Myocyte (in vitro differentiated cells): ENCODE measurements at regions not wholly inside any gene's neighbourhood (a gene's known extent, or its start where the extent isn't known, plus 50 kb on each side); places are given as distances from the start of the nearest gene placed in this dataset.

Experiments used
- DNase-seq: peaks from one replicate; pipeline ENCODE4 v3.0.0-alpha.2; 2012; ENCODE audit warnings: low read depth

DNA sequence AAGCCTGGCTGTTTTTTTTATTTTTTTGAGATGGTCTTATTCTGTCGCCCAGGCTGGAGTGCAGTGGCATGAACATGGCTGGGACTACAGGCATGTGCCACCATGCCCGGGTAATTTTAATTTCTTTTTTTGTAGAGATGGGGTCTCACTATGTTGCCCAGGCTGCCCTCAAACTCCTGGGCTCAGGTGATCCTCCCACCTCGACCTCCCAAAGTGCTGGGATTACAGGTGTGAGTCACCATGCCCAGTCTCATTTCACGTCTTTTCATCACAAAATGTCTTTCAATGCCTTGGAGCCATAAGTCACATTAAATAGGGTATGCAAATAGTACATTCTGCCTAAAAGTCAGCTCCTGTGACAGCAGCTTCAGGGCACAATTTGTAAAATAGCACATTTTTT lies 52.8 kb downstream of the SOX2 start:
- DNase-seq = no peak

DNA sequence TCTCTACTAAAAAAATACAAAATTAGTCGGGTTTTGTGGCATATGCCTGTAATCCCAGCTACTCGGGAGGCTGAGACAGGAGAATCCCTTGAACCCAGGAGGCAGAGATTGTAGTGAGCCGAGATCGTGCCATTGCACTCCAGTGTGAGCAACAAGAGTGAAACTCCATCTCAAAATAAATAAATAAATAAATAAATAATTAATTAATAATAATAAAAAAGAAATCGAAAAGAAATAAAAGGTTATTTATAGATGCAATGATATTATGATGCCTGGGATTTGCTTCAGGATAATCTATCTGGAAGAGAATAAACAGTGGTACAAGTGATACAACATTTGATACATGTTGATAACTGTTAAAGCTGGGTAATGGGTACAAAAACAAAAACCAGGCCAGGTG lies 58.6 kb downstream of the SOX2 start:
- DNase-seq = no peak

DNA sequence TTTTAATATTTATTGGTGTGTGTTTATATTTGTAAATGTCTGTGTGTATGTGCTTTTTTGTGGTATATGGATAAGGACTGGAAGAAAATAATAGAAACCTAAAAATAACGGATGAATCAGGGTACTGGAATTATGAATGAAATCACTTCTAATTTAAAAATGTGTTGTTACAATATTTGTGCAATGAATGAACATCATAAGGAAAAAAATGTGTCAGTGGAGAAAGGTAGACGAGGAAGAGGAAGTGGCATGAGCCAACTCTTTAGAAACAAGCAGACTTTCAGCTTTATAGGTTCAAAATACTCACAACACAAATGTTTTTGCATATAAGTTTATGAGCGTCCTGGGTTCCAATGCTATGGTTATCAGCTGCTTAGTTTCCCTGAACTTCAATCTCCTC lies 59.4 kb downstream of the SOX2 start:
- DNase-seq = no peak

GRCh38 chr3:181772166-181772565 lies 60.4 kb downstream of the SOX2 start:
- no peak for DNase-seq

GRCh38 chr3:181773921-181774320 lies 62.2 kb downstream of the SOX2 start:
- no peak for DNase-seq

DNA sequence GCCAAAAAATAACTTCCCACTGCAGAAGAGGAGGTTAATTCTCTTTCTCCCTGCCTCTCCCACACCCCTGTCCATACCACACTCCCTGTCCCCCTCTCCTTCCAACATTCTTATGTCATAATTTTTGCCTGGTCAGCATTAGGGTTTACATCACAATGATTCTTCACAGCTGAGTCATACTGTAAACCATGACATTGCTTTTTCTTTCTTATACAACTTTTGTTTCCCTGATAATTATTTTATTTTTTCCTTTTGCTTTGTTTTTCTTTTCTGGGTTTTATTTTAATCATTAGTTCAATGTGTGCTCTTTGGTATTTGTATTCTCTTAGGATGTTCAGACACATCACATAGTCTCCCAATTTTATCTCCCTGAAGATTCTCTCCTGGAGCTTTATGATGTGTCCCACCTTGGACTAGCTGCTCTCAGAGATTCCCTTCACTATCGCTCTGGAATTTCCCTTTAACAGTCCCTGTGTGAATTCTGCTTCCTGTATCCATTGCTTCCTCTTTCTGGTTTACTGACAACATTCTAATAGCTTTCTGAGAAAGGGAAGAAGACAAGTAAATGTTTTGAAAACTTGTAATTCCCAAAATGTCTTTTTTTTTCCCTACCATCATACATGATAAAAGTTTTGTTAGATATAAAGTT lies 70.7 kb downstream of the SOX2 start:
- DNase-seq = no peak

- DNase-seq = no peak
Observed at GRCh38 chr3:181790561-181790960, 78.8 kb downstream of the SOX2 start.

DNA sequence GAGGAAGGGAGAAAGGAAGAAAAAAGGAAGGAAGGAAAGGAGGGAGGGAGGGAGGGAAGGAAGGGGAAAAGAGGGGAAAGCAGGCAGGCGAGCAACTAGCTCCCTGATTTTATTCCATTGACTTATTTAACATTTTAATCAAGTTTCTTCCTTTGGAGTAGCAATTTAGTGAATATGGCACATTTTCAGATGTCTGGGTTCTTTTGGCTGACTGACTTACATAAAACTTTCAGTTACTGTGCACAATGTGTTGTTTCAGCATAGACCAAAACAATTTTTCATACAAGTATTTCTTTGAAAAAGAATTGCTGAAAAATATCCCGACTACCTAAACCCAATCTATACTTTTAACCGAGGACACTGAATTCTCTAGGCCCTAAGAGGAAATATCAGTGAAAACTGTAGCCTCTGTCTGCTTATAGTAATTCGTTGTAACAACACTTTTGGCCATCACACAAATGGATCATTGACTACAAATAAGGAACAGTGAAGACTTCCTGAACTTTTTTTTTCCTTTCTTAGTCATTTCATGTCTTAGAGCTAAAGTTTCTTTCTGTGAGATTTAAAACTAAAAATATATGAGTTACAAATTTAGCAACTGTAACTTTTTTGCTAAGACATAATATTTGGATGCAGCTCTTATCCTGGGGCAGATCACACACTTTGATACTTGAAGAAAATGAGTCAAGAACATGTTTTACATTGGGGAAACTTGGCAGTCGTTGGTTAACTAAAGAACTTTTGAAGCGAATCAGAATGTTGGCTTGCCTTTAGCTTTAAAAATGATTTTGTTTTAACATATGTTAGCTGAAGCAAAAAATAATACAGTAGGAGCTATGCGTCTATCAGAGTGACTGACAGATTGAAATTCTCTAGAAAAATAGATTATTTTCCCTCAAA lies 79.6 kb downstream of the SOX2 start:
- no peak for DNase-seq

DNA sequence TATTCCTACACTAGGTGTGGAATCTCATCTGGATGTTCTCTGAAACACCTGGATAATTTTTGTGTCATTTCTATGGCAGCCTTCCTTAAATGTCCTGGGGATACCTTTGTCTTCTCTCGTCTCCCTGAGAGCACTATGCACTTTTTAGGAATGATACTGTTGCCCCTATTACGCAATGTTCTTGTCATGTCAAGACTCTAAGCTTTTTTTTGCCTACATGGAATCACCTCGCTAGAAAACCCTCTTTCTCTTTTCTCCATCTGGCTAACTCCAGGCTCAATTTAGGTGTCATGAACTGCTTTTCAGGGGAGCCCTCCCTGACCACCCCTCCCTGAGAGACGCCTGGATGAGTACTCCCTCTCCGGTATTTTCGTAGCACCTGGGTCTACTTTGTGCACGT lies 81.3 kb downstream of the SOX2 start:
- DNase-seq = no peak

DNA sequence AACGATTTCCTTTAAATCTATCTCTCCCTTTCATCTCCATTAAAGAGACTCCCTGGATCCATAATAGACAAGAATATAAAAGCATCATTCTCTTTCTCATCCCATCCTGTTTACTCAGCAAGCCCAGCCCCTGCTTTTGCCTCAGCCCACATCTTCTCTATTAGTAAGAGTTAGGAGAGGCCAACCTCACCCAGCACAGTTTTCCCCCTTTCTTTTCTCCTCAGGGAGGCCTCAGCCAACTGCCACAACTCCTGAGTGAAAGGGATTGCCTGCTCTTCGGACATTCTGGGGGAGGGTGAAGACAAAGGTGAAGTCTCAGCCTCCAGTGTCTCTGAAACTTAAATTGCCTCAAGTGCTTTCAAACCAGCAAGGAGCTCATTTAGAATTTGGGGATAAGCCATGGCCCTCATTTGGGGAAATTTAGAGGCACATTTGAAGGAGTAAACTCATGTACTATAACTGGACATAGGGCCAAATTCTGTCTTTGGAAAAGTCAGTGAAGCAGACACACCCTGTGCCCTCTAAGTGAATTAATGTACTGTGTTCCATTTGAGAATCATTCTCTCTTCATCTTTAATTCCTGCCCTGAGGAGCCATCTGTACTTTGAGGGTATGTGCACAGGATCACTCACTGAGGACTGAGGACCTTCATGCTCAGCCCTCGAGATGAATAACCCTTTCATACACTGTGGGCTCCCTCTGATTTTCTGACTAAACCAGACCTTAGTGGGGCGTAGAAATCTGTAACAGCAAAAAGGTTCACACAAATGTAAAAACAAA lies 82.5 kb downstream of the SOX2 start:
- DNase-seq = no peak

DNA sequence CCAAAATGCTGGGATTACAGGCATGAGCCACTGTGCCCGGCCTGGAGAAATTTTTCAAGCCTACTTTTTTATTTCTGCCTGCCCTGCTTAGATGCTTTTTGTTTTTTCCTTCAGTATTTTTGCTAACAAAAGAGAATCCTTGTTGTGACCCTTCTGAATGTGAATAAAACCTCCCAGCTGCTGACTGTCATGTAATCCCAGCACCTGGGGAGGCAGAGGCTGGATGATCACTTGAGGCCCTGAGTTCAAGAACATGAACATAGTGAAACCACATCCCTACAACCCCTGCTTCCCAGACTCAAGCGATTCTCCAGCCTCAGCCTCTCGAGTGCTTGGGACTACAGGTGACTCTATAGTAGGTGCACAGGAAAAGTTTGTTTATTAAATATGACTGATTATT lies 84.9 kb downstream of the SOX2 start:
- DNase-seq = no peak

DNA sequence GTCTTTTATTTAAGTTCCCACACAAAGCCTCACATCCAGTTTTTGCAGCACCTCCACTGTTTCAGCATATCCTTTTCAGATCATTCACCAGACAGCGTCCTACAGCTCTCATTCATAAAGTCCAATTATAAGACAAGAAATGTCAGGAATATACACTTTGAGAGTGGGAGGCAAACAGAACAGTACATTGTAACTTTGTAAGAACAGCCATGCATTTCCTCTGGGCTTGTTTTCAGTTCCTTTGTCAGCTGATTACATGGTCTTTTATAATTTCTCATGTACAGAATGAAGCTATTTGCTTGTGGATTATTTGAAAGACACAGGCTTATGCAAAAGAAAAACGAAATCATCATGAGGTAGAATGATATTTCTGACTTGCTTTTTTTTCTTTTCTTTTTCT lies 85.7 kb downstream of the SOX2 start:
- DNase-seq = no peak

GRCh38 chr3:181805703-181806102 lies 94.0 kb downstream of the SOX2 start:
- DNase-seq = no peak

- no peak for DNase-seq
Observed at GRCh38 chr3:181808053-181808452, 96.3 kb downstream of the SOX2 start.

DNA sequence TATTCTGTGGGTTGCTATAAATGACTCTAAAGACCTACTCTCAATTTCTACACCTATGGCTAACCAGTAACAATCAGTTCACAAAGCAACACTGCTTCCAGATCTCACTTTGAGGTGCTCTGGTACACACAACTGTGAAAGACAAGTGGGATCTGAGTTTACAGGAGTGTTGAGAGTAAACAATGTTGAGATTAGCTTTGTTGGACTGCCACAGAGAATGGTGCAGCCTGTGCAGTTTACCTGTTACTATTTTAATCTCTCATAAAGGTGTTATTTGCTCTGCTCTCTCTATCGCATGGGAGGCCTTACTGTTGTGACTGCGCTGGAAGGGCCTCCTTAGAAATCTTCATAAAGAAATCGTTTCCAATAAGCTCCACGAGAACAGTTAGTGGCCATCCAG lies 112.0 kb downstream of the SOX2 start:
- no peak for DNase-seq

DNA sequence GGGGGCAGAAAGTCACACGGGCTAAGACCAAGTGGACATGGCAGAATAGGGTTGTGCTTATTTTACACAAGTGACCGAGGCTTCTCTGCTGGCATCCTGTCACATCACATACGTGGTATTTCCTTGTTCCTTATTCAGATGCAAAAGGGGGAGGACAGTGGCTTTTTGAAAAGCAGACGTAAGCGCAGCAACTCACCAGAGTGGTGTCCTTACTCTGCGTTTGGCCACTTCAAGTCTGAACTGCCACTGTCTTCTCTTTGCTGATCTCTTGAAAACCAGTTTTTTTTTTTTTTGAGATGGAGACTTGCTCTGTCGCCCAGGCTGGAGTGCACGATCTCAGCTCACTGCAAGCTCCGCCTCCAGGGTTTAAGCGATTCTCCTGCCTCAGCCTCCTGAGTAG lies 113.2 kb downstream of the SOX2 start:
- DNase-seq = no peak

DNA sequence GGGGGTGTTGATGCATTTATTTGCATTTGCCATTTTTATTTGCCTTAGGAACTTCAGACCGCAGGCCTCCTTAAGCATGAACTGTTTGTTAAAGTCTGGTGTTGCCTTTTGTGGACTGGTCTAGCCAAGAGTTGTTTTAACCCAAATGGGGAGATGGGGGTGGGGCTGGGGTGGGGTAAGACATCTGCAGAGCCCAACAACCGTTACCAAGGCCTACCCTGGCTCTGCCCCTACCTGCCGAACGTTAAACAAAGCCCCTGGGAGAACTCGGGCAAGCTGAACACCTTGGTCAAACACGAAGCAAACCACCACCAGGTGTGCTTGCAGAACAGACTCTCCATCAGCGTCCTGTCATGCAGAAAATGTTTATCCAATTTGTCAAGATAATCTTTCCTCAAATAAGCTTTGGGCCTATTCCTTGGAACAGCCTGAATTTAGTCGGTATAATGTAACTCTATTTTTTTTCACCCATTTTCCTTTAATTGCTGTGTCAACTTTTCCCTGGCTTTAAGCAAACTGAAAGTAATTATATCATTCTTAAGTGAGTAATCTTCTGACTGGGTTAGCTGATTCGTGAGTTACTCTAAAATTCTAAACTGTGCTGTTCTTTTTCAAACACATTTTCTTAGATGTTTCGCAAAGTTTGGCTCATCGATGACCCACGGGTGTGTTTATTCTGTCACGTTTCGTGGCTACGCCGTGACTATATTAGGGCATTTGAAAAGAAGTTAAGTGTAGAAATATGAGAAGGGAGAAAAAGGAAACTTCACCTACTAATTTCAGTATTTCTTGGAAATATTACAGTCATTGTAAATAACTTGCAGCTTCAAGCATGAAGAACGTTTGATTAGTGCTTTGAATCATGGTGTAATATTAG lies 127.6 kb downstream of the SOX2 start:
- DNase-seq = no peak

DNA sequence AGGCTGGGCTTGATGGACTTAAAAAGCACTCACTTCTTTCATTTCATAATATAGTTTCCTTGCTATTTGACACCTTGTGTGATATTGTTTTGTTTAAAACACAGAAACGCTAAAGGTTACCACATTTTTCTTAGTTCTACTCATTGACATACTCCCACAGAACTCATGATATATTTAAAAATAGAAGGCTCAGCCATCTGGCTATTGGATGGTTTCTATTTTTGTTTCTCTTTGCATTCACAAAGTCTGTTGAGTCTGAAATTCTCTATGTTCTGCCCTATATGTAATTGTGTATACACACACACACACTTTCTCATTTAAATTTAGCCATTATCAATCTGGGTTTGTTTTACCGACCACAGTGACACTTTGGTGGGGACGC lies 128.2 kb downstream of the SOX2 start:
- no peak for DNase-seq

GRCh38 chr3:181844211-181844610 lies 132.5 kb downstream of the SOX2 start:
- no peak for DNase-seq

DNA sequence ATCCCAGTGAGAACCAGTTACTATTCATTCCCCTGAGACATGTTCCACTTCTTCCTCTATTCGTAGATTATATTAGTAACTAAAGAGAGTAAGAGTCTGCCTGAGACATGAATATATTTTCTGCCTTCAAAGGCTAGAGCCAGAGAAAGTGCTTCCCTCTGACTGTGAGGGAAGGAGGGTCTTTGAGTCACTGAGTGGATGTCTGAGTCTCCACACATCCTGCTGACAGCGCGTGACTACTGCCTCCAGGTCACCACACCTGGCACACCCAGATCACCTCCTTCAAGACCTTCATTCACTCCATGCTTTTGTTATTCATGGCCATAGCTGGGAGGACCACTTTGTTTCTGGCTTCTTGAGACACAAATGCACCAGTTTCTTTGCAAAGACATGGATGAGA lies 135.6 kb downstream of the SOX2 start:
- no peak for DNase-seq

GRCh38 chr3:181851063-181851462 lies 139.3 kb downstream of the SOX2 start:
- DNase-seq = no peak
